Spinal cord (tissue), 9 donors: ENCODE measurements at regions not wholly inside any gene's neighbourhood (a gene's known extent, or its start where the extent isn't known, plus 50 kb on each side); places are given as distances from the start of the nearest gene placed in this dataset.
A peak's percentile ranks its signal among the peaks of the same experiment; 100 is the strongest.

Experiments
- DNase-seq, 6 donors: peaks; one replicate each; pipeline versions ENCODE4 v3.0.0 to v3.0.0-alpha.2; 2013 to 2015; ENCODE audit warnings: low spot score in 6 of 6, low read depth in 4 of 6
- H3K27ac ChIP-seq: one replicate; pipeline ENCODE4 v1.5.1; 2013; ENCODE audit warnings: low read depth, low read length, control low read depth
- H3K27me3 ChIP-seq: one replicate; pipeline ENCODE4 v1.6.1; 2013; ENCODE audit warnings: low read length; ENCODE audit not compliant: control insufficient read depth, insufficient read depth
- H3K36me3 ChIP-seq: one replicate; pipeline ENCODE4 v1.6.1; 2013; ENCODE audit warnings: low read length; ENCODE audit not compliant: control insufficient read depth, insufficient read depth
- H3K4me1 ChIP-seq: one replicate; pipeline ENCODE4 v1.6.1; 2013; ENCODE audit warnings: low read length; ENCODE audit not compliant: control insufficient read depth, insufficient read depth
- H3K4me3 ChIP-seq: one replicate; pipeline ENCODE4 v1.5.1; 2013; ENCODE audit warnings: low read depth, low read length, control low read depth
- H3K9me3 ChIP-seq: one replicate; pipeline ENCODE4 v1.6.1; 2013; ENCODE audit warnings: low read length; ENCODE audit not compliant: control insufficient read depth, insufficient read depth
- WGBS: methylation state at CpG from one replicate; pipeline ENCODE4 v1.1.5; 2013; ENCODE audit warnings: missing lambda C conversion rate; ENCODE audit not compliant: insufficient coverage; 5-methylcytosine and 5-hydroxymethylcytosine counted together
- donor health status: healthy.

DNA sequence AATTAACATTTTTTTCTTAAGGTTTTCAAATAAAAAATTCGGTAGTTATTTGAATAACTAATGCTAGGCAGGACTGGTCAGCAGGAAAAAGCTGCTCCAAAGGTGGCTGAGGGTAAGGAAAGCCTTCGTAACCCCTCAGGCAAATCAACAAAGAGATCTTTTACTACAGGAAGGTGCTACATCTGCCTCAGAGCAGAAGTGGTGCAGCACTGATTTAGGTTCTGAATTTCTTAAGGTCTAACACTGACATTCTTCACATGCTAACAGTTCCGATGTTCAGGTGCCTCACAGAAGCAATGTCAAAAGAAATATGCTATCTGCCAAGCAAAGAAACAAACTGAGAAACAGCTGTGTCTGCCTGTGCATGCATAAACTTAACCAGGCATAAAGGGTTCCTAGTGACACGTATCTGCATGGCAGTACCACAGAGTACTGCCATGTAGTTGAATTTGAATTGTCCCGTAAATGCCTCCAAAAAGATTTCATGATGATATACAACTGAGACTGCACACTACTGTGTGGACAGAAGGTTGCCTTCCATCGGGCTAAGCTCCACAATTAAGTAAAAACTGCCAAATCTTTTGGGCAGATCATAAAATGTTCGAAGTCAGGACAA lies 275.0 kb upstream of the NSMCE3 start:
- Histone ChIP-seq H3K36me3 (no peaks in the 10 kb centered on the region), H3K27ac (no peak overlapping the region), H3K9me3 (no peaks in the 10 kb centered on the region), H3K4me3 (no peak overlapping the region), H3K4me1 (no peaks in the 10 kb centered on the region), H3K27me3 (no peaks in the 10 kb centered on the region)
- WGBS = 88% methylated on average over 2 of the region's 7 CpGs
- DNase-seq = peak in 2 of 6 donors; percentile 13 to 25

DNA sequence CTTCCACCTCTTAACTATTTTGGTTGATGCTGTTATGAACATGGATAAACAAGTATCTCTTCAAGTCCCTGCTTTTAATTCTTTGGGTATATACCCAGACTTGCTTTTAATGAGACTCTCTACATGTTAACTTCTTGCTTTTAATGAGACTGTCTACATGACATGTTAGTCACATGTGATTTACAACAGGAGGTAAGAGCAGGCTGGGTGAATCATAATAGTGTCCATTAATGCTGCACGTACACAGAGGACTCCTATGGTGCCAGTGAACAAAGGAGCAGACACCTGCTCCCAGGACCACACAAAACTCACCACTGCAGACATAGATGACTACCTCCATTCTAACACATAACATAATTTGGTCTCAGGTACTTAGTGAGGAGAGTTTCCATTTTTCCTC lies 273.4 kb upstream of the NSMCE3 start:
- no CpG with 5 or more reads among the region's 1 CpG for WGBS
- Histone ChIP-seq H3K36me3 (no peaks in the 10 kb centered on the region), H3K4me1 (no peaks in the 10 kb centered on the region)

DNA sequence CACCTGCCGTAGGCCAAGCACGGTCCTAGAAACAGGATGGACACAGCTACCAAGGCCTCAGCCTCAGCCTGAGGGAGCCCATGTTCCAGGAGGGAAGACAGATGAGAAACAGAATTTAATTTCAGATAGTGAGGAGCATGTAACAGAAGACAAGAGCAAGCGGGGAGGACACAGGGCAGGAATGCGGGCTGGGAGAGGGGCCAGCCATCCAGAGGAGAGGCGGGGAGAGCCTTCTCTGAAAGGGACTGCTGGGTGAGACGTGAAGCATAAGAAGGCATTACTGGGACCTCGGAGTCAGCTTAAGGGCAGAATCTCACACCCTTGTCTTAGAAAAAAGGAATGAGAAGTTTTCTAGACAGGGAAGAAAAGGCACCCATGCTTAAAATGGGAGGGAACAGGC lies 271.7 kb upstream of the NSMCE3 start:
- no peak for DNase-seq

More for the DNA sequence above, 273.4 kb upstream of the NSMCE3 start:
- DNase-seq = no peak
- no peak overlapping the region for H3K4me3 ChIP-seq
- no peaks in the 10 kb centered on the region for H3K9me3 ChIP-seq
- no peak overlapping the region for H3K27ac ChIP-seq
- no peaks in the 10 kb centered on the region for H3K27me3 ChIP-seq

DNA sequence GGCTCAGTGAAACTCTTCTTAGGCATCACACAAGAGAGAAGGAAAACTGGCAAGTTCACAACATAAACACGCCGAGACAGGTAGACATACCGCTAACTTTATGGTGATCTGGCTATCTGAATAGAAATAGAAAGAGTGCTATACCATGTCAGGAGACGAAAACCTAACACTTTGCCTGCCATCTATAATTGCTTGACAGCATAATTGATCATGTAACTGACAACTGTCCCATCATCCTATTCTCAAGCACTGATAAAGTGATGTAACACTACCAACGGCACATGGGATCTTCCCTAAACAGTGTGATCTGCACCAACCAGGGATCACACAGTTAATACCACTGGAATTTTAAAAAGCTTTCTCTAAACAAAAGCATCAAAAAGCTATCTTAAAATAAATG lies 270.9 kb upstream of the NSMCE3 start:
- H3K27ac ChIP-seq = no peak overlapping the region
- no CpG with 5 or more reads among the region's 5 CpGs for WGBS
- H3K9me3 ChIP-seq = no peaks in the 10 kb centered on the region
- no peaks in the 10 kb centered on the region for H3K36me3 ChIP-seq
- no peak overlapping the region for H3K4me3 ChIP-seq
- DNase-seq = no peak
- H3K4me1 ChIP-seq = peaks cover 4% of the 10 kb centered on the region
- no peaks in the 10 kb centered on the region for H3K27me3 ChIP-seq

More for the DNA sequence above, 271.7 kb upstream of the NSMCE3 start:
- Histone ChIP-seq H3K27ac (no peak overlapping the region), H3K36me3 (no peaks in the 10 kb centered on the region), H3K9me3 (no peaks in the 10 kb centered on the region), H3K27me3 (no peaks in the 10 kb centered on the region), H3K4me1 (peaks cover 4% of the 10 kb centered on the region), H3K4me3 (no peak overlapping the region)
- WGBS = 85% methylated on average over 7 of the region's 7 CpGs

DNA sequence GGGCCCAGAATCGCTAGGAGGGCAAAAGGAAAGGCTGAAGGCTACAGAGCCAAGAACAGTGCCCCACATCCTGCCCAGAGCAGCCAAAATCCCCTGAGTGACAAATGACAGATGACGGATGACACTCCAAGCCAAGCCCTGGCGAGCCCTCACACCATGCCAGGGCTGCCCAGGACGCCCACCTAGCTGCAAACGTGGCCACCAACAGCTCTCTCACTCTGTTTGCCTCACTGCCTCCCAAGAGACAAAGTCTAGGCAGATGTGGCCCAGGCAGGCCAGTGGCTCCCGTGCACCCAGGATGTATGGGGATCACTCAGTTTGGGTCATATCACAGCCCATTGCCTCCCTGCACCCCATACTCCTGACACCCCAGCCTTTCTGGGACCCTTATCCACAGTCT lies 270.1 kb upstream of the NSMCE3 start:
- Histone ChIP-seq H3K4me1 (peaks cover 4% of the 10 kb centered on the region), H3K4me3 (no peak overlapping the region), H3K27ac (no peak overlapping the region), H3K9me3 (no peaks in the 10 kb centered on the region), H3K36me3 (no peaks in the 10 kb centered on the region), H3K27me3 (no peaks in the 10 kb centered on the region)
- DNase-seq = no peak
- 77% methylated on average over 5 of the region's 6 CpGs for WGBS

DNA sequence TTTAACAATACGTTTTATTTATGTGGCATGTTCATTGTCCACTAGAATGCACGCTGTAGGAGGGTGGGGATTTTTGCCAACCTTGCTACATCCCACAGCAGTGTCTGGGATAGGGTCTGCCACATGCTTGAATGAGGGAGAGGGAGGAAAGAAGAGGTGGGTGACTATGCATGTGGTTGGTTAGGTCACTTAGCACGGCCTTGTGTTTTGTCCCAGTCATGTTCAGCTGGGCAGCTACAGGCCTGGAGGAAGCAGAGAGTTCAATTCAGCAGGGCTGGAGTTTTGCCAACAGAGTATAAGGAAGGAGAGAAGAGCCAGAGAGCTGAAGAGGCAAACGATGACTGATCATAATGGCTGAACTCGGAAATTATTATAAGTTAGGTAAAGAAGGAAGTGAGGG lies 268.4 kb upstream of the NSMCE3 start:
- 22% methylated on average over 3 of the region's 5 CpGs for WGBS

DNA sequence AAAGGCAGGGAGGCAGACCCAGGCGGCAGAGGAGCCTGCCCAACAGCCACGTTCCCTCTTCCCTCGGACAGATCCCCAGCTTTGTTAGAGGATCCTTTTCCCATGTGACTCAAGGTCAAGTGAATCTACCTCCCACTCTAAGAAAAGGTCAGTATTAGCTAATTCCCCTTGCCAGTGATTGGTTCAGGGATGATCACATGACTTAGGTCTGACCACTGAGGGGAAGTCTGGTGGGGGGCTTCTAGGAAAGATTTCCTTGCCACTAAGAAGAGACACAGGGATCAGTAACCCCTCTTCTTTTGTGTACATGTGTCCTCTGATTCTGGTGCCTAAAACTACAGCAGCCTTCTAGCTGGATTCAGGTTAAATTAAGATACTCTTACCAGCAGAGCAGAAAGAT lies 266.3 kb upstream of the NSMCE3 start:
- H3K27me3 ChIP-seq = no peaks in the 10 kb centered on the region
- H3K4me3 ChIP-seq = no peak overlapping the region
- no peaks in the 10 kb centered on the region for H3K9me3 ChIP-seq
- no peak overlapping the region for H3K27ac ChIP-seq
- peaks cover 4% of the 10 kb centered on the region for H3K4me1 ChIP-seq
- DNase-seq = no peak
- WGBS = 87% methylated on average over 3 of the region's 3 CpGs
- no peaks in the 10 kb centered on the region for H3K36me3 ChIP-seq

More for the DNA sequence above, 268.4 kb upstream of the NSMCE3 start:
- H3K27me3 ChIP-seq = no peaks in the 10 kb centered on the region
- no peak overlapping the region for H3K4me3 ChIP-seq
- H3K4me1 ChIP-seq = peaks cover 4% of the 10 kb centered on the region
- no peaks in the 10 kb centered on the region for H3K36me3 ChIP-seq
- H3K27ac ChIP-seq = no peak overlapping the region
- peak in 4 of 6 donors; percentile 17 to 68 (median 43) for DNase-seq
- H3K9me3 ChIP-seq = no peaks in the 10 kb centered on the region

DNA sequence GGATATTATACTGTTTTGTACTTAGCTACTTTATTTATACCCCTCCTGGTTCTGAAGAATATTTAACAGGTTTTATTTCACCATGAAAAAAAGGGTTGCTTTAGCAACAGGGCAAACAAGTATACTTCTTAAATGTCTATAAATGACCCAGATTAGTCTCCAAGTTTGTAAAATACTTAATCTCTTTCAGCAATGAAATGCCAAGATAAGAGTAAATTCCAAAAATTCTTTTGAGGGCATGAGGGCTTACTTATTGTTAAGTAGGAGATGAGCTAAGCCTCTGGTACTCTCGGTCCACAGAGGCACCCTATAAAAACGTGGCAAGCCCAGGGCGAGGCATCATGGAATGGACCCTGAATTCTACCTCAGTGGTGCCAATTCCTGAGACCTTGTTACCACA lies 264.8 kb upstream of the NSMCE3 start:
- H3K27ac ChIP-seq = no peak overlapping the region
- H3K4me1 ChIP-seq = peaks cover 7% of the 10 kb centered on the region
- 92% methylated on average over 3 of the region's 3 CpGs for WGBS
- H3K9me3 ChIP-seq = no peaks in the 10 kb centered on the region
- H3K4me3 ChIP-seq = no peak overlapping the region
- no peaks in the 10 kb centered on the region for H3K27me3 ChIP-seq
- H3K36me3 ChIP-seq = no peaks in the 10 kb centered on the region
- DNase-seq = no peak

DNA sequence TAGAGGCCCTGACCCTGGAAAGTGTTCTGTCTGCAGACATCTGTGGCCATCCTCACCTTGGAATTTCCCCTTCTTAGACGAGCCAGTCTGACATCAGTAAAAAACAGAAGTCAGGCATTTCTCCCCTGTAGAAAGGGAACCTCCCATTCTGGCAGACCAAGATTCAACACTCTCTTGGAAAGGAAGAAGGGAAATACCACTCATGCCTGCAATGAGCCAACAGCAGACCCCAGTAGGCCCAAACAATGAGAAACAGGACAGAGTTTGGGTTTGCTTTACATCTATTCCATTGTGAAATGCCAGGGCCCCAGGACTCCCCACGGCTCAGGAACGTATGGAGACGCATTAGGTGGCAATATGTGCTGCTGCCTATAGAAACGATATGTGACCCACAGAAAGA lies 264.0 kb upstream of the NSMCE3 start:
- Histone ChIP-seq H3K9me3 (no peaks in the 10 kb centered on the region), H3K4me3 (no peak overlapping the region), H3K27ac (no peak overlapping the region), H3K36me3 (no peaks in the 10 kb centered on the region), H3K4me1 (peaks cover 7% of the 10 kb centered on the region), H3K27me3 (no peaks in the 10 kb centered on the region)
- WGBS = 83% methylated on average over 4 of the region's 5 CpGs
- no peak for DNase-seq

DNA sequence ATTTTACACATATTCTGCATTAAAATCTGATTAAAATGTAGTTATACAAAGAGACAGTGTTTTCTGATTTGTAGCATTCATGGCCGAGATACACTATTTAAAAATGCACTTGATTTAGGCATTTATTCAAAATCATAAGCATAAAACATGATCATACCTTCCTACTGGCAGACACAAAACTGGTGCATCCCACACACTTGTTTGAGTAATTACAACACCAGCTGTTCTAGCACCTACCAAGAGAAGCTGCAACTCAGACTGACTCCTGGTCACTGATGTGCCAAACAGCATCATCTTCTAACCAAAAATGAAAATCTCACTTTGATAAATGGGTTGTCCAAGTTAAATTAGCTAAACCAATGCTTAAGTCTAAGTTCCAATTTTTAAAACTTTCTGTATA lies 262.7 kb upstream of the NSMCE3 start:
- H3K9me3 ChIP-seq = no peaks in the 10 kb centered on the region
- H3K27ac ChIP-seq = no peak overlapping the region
- H3K4me3 ChIP-seq = no peak overlapping the region
- DNase-seq = no peak
- H3K36me3 ChIP-seq = no peaks in the 10 kb centered on the region
- H3K4me1 ChIP-seq = peaks cover 3% of the 10 kb centered on the region
- H3K27me3 ChIP-seq = no peaks in the 10 kb centered on the region
- no CpG with 5 or more reads among the region's 1 CpG for WGBS
